ENCODE measurements at regions not wholly inside any gene's neighbourhood (a gene's known extent, or its start where the extent isn't known, plus 50 kb on each side); places are given as distances from the start of the nearest gene placed in this dataset.

DNA sequence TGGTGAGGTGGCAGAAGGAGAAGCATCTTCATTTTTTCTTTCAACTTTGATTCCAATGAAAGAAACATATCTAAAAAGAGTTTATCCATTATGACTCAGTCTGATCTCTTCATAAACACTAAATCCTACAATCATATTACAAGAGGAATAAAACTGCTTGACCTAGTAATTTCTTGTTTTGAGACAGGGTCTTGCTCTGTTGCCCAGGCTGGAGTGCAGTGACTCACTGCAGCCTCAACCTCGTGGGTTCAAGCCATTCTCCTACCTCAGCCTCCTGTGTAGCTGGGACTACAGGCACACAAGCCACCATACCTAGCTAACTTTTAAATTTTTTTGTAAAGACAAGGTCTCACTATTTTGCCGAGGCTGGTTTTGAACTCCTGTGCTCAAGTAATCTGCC is 147.2 kb downstream of the NDUFA12 start:
- Histone ChIP-seq H3K9me3 (ENCODE audit: control insufficient read depth in 1 of 2, insufficient read depth in 1 of 2, low read depth in 1 of 2, low read length in 2 of 2) (no peaks in the 10 kb centered on the region), H3K27ac (ENCODE audit: low read depth, low read length) (no peak overlapping the region), H4K20me1 (ENCODE audit: insufficient read depth) (no peaks in the 10 kb centered on the region), H3K9me2 (ENCODE audit: insufficient read depth) (no peaks in the 10 kb centered on the region), H3K4me3 (replicated peaks in 1 of 2; ENCODE audit: low read depth in 1 of 2, low read length in 2 of 2) (no peak overlapping the region), H3K4me2 (ENCODE audit: low read length) (no peak overlapping the region), H3K9ac (ENCODE audit: low read length) (no peak overlapping the region), H3K4me1 (ENCODE audit: control insufficient read depth in 1 of 2, insufficient read depth in 2 of 2, low read length in 2 of 2) (no peaks in the 10 kb centered on the region), H3K36me3 (ENCODE audit: control insufficient read depth in 1 of 2, insufficient read depth in 2 of 2, low read length in 2 of 2) (no peaks in the 10 kb centered on the region), H3K79me2 (ENCODE audit: insufficient read depth, low read length) (no peaks in the 10 kb centered on the region), H2AFZ (ENCODE audit: low read depth, low read length, poor library complexity, severe bottlenecking) (no peak overlapping the region), H3K27me3 (ENCODE audit: insufficient read depth, low read length) (no peaks in the 10 kb centered on the region)
- DNase-seq (ENCODE audit: low read depth, low spot score) = no peak
- RAD21 ChIA-PET (ENCODE audit: low non-redundant PET in 1 of 2, low total read pairs in 2 of 2, uncharacterized antibody in 2 of 2, unreplicated experiment in 2 of 2) = no interaction called here
- no peak for TF ChIP-seq CBX3 (IDR thresholded peaks at IDR 0.05; ENCODE audit: low read depth)
- TF ChIP-seq, protein P1, sequence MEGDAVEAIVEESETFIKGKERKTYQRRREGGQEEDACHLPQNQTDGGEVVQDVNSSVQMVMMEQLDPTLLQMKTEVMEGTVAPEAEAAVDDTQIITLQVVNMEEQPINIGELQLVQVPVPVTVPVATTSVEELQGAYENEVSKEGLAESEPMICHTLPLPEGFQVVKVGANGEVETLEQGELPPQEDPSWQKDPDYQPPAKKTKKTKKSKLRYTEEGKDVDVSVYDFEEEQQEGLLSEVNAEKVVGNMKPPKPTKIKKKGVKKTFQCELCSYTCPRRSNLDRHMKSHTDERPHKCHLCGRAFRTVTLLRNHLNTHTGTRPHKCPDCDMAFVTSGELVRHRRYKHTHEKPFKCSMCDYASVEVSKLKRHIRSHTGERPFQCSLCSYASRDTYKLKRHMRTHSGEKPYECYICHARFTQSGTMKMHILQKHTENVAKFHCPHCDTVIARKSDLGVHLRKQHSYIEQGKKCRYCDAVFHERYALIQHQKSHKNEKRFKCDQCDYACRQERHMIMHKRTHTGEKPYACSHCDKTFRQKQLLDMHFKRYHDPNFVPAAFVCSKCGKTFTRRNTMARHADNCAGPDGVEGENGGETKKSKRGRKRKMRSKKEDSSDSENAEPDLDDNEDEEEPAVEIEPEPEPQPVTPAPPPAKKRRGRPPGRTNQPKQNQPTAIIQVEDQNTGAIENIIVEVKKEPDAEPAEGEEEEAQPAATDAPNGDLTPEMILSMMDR (IDR thresholded peaks at IDR 0.05 in 2 of 3, conservative IDR thresholded peaks at IDR 0.05 in 1 of 3; ENCODE audit: borderline replicate concordance in 1 of 3, insufficient read depth in 1 of 3, low read depth in 2 of 3, low read length in 2 of 3) = no peak
- TF ChIP-seq ELF1 (IDR thresholded peaks at IDR 0.05; ENCODE audit: borderline replicate concordance, low read depth) = no peak
- TF ChIP-seq POLR2A (IDR thresholded peaks at IDR 0.05; ENCODE audit: borderline replicate concordance, extremely low read depth, insufficient read depth, insufficient read length) = no peak
- no peak for TF ChIP-seq JUND (IDR thresholded peaks at IDR 0.05)
- TF ChIP-seq CEBPB (IDR thresholded peaks at IDR 0.05; ENCODE audit: low read depth) = no peak
- TF ChIP-seq, protein P2, sequence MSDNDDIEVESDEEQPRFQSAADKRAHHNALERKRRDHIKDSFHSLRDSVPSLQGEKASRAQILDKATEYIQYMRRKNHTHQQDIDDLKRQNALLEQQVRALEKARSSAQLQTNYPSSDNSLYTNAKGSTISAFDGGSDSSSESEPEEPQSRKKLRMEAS (IDR thresholded peaks at IDR 0.05) = no peak
- no peak for TF ChIP-seq RAD21 (IDR thresholded peaks at IDR 0.05; ENCODE audit: low read depth)
- TF ChIP-seq EZH2 (IDR thresholded peaks at IDR 0.05) = no peak
- TF ChIP-seq ZNF274 (IDR thresholded peaks at IDR 0.05; ENCODE audit: low read depth, low read length) = no peak
- TF ChIP-seq POLR2AphosphoS5 (IDR thresholded peaks at IDR 0.05; ENCODE audit: low read depth, low read length) = no peak
- TF ChIP-seq, protein P3, sequence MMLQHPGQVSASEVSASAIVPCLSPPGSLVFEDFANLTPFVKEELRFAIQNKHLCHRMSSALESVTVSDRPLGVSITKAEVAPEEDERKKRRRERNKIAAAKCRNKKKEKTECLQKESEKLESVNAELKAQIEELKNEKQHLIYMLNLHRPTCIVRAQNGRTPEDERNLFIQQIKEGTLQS (IDR thresholded peaks at IDR 0.05) = no peak
- TF ChIP-seq FOSL1 (IDR thresholded peaks at IDR 0.05; ENCODE audit: low read depth) = no peak
- TF ChIP-seq EGR1 (IDR thresholded peaks at IDR 0.05; ENCODE audit: low read depth) = no peak
- TF ChIP-seq SIN3A (IDR thresholded peaks at IDR 0.05; ENCODE audit: low read depth) = no peak
- TF ChIP-seq, protein P4, sequence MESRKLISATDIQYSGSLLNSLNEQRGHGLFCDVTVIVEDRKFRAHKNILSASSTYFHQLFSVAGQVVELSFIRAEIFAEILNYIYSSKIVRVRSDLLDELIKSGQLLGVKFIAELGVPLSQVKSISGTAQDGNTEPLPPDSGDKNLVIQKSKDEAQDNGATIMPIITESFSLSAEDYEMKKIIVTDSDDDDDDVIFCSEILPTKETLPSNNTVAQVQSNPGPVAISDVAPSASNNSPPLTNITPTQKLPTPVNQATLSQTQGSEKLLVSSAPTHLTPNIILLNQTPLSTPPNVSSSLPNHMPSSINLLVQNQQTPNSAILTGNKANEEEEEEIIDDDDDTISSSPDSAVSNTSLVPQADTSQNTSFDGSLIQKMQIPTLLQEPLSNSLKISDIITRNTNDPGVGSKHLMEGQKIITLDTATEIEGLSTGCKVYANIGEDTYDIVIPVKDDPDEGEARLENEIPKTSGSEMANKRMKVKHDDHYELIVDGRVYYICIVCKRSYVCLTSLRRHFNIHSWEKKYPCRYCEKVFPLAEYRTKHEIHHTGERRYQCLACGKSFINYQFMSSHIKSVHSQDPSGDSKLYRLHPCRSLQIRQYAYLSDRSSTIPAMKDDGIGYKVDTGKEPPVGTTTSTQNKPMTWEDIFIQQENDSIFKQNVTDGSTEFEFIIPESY (IDR thresholded peaks at IDR 0.05; ENCODE audit: extremely low read depth, insufficient replicate concordance, low read length) = no peak
- no peak for ATAC-seq
- POLR2A ChIA-PET = no interaction called here
- BruUV-seq (replicated peaks) = no TSS peak
- intact Hi-C loops (cut with micrococcal nuclease) = no loop called here
- CTCF ChIA-PET = no interaction called here

All from HCT116 (cell line).